ENCODE measurements at regions not wholly inside any gene's neighbourhood (a gene's known extent, or its start where the extent isn't known, plus 50 kb on each side); places are given as distances from the start of the nearest gene placed in this dataset.
"Not testable (repeated sequence)": the region's sequence is repeated elsewhere in the genome, so short reads cannot be mapped to it uniquely, and the experiment has no call there.

GRCh38 chr4:118574251-118574913, 110.8 kb upstream of the METTL14 start:
- not testable (repeated sequence) for H3K9ac ChIP-seq (ENCODE audit: low read length); H3K4me2 ChIP-seq (ENCODE audit: low read depth, low read length, poor library complexity, severe bottlenecking); H3K79me2 ChIP-seq (ENCODE audit: insufficient read depth, low read length); H3K27me3 ChIP-seq (ENCODE audit: low read length); H3K9me3 ChIP-seq (ENCODE audit: insufficient read depth, low read length); H4K20me1 ChIP-seq (ENCODE audit: low read depth, low read length); H3F3A ChIP-seq (ENCODE audit: insufficient read depth); H3K27ac ChIP-seq (ENCODE audit: low read depth, low read length); H3K36me3 ChIP-seq (ENCODE audit: low read length); H3K9me2 ChIP-seq (replicated peaks; ENCODE audit: insufficient read depth, low read length); H3K4me3 ChIP-seq (ENCODE audit: insufficient read depth, low read length, poor library complexity, severe bottlenecking); H2AFZ ChIP-seq (ENCODE audit: low read depth, low read length, severe bottlenecking)

- not testable (repeated sequence) for H3F3A ChIP-seq (ENCODE audit: insufficient read depth); H4K20me1 ChIP-seq (ENCODE audit: low read depth, low read length); H3K79me2 ChIP-seq (ENCODE audit: insufficient read depth, low read length); H3K4me2 ChIP-seq (ENCODE audit: low read depth, low read length, poor library complexity, severe bottlenecking); H3K9ac ChIP-seq (ENCODE audit: low read length); H3K9me2 ChIP-seq (replicated peaks; ENCODE audit: insufficient read depth, low read length); H3K27ac ChIP-seq (ENCODE audit: low read depth, low read length); H3K36me3 ChIP-seq (ENCODE audit: low read length); H3K27me3 ChIP-seq (ENCODE audit: low read length); H3K4me3 ChIP-seq (ENCODE audit: insufficient read depth, low read length, poor library complexity, severe bottlenecking); H3K9me3 ChIP-seq (ENCODE audit: insufficient read depth, low read length); H2AFZ ChIP-seq (ENCODE audit: low read depth, low read length, severe bottlenecking)
Measured at GRCh38 chr4:118575057-118575456, 110.1 kb upstream of the METTL14 start.

GRCh38 chr4:118575726-118576125, 109.5 kb upstream of the METTL14 start:
- H3F3A ChIP-seq (ENCODE audit: insufficient read depth); H3K9ac ChIP-seq (ENCODE audit: low read length); H3K36me3 ChIP-seq (ENCODE audit: low read length); H3K27ac ChIP-seq (ENCODE audit: low read depth, low read length); H4K20me1 ChIP-seq (ENCODE audit: low read depth, low read length); H3K4me3 ChIP-seq (ENCODE audit: insufficient read depth, low read length, poor library complexity, severe bottlenecking); H3K4me2 ChIP-seq (ENCODE audit: low read depth, low read length, poor library complexity, severe bottlenecking); H3K27me3 ChIP-seq (ENCODE audit: low read length); H3K9me2 ChIP-seq (replicated peaks; ENCODE audit: insufficient read depth, low read length); H3K79me2 ChIP-seq (ENCODE audit: insufficient read depth, low read length); H3K9me3 ChIP-seq (ENCODE audit: insufficient read depth, low read length); H2AFZ ChIP-seq (ENCODE audit: low read depth, low read length, severe bottlenecking): not testable (repeated sequence)

GRCh38 chr4:118576709-118577219, 108.4 kb upstream of the METTL14 start:
- not testable (repeated sequence) for H4K20me1 ChIP-seq (ENCODE audit: low read depth, low read length); H3F3A ChIP-seq (ENCODE audit: insufficient read depth); H3K27ac ChIP-seq (ENCODE audit: low read depth, low read length); H3K4me3 ChIP-seq (ENCODE audit: insufficient read depth, low read length, poor library complexity, severe bottlenecking); H3K36me3 ChIP-seq (ENCODE audit: low read length); H3K9me2 ChIP-seq (replicated peaks; ENCODE audit: insufficient read depth, low read length); H3K9me3 ChIP-seq (ENCODE audit: insufficient read depth, low read length); H3K27me3 ChIP-seq (ENCODE audit: low read length); H2AFZ ChIP-seq (ENCODE audit: low read depth, low read length, severe bottlenecking); H3K79me2 ChIP-seq (ENCODE audit: insufficient read depth, low read length); H3K9ac ChIP-seq (ENCODE audit: low read length); H3K4me2 ChIP-seq (ENCODE audit: low read depth, low read length, poor library complexity, severe bottlenecking)

GRCh38 chr4:118585015-118585414, 100.2 kb upstream of the METTL14 start:
- H3K9me3 ChIP-seq (ENCODE audit: insufficient read depth, low read length): no peaks in the 10 kb centered on the region
- H3K79me2 ChIP-seq (ENCODE audit: insufficient read depth, low read length): no peaks in the 10 kb centered on the region
- H3K9me2 ChIP-seq (replicated peaks; ENCODE audit: insufficient read depth, low read length): no peaks in the 10 kb centered on the region
- H3K27me3 ChIP-seq (ENCODE audit: low read length): no peaks in the 10 kb centered on the region
- H3K9ac ChIP-seq (ENCODE audit: low read length): no peak overlapping the region
- no peak overlapping the region for H3K27ac ChIP-seq (ENCODE audit: low read depth, low read length)
- no peaks in the 10 kb centered on the region for H4K20me1 ChIP-seq (ENCODE audit: low read depth, low read length)
- no peak for TF ChIP-seq EZH2phosphoT487 (conservative IDR thresholded peaks at IDR 0.05; ENCODE audit: low read length)
- TF ChIP-seq CTCF (IDR thresholded peaks at IDR 0.05; ENCODE audit: insufficient read depth, low read length, poor library complexity, severe bottlenecking): no peak
- no peaks in the 10 kb centered on the region for H3F3A ChIP-seq (ENCODE audit: insufficient read depth)
- no peak overlapping the region for H3K4me2 ChIP-seq (ENCODE audit: low read depth, low read length, poor library complexity, severe bottlenecking)
- no peaks in the 10 kb centered on the region for H3K36me3 ChIP-seq (ENCODE audit: low read length)
- no peak overlapping the region for H3K4me3 ChIP-seq (ENCODE audit: insufficient read depth, low read length, poor library complexity, severe bottlenecking)
- no peak overlapping the region for H2AFZ ChIP-seq (ENCODE audit: low read depth, low read length, severe bottlenecking)
